HepG2 (cell line): ENCODE measurements at regions not wholly inside any gene's neighbourhood (a gene's known extent, or its start where the extent isn't known, plus 50 kb on each side); places are given as distances from the start of the nearest gene placed in this dataset.

Experiments used
- ATAC-seq: fragments of 200-7000 bp; cut with Tn5 transposase; 3 replicates; pipeline ENCODE4 v1.9.1; 2020; ENCODE audit warnings: mild to moderate bottlenecking, moderate library complexity
- BruUV-seq: library from RNA; stranded (reverse); fragments of 400-500 nt; replicated peaks from 2 replicates; lab custom pipeline; 2021; lab: Mats Ljungman, UMichigan
- CTCF ChIA-PET: fragments of 300-600 bp; formaldehyde crosslinking; extraction: SDS; loops from one replicate; lab custom pipeline; 2021; ENCODE audit warnings: low total read pairs, inconsistent platforms, low intra/inter-chr PET ratio; lab: Yijun Ruan, JAX
- POLR2A ChIA-PET: fragments of 350-600 bp; sonication (Branson Sonifier 250); formaldehyde crosslinking; loops from one replicate; lab custom pipeline; 2020; ENCODE audit warnings: antibody characterized with exemption, inconsistent platforms; lab: Yijun Ruan, JAX
- DNase-seq: peaks from one replicate; pipeline ENCODE4 v3.0.0-alpha.2; 2015; ENCODE audit warnings: low spot score
- FAIRE-seq: peaks from 3 replicates; lab custom pipeline; 2011; peaks lifted over from hg19 to GRCh38; lab: Jason Lieb, UNC
- H2AFZ ChIP-seq: one replicate; pipeline ENCODE4 v1.6.1; 2011; ENCODE audit warnings: low read length, inconsistent platforms
- H3K27ac ChIP-seq: fragments of 300-600 bp; 3 replicates; pipeline ENCODE4 v1.8.0; 2011; ENCODE audit warnings: mixed run types, mild to moderate bottlenecking, mixed read lengths, low read length, inconsistent platforms; ENCODE audit not compliant: insufficient read depth; ENCODE audit errors: extremely low read length
- H3K27me3 ChIP-seq, 2 experiments: fragments of 200-600 bp in 1 of 2; 2 replicates in 1 of 2; 3 replicates in 1 of 2; pipeline versions ENCODE4 v1.6.0 to v1.8.0; 2011; ENCODE audit warnings: low read length in 2 of 2, mild to moderate bottlenecking in 2 of 2, moderate library complexity in 2 of 2, inconsistent platforms in 1 of 2; ENCODE audit not compliant: insufficient read depth in 2 of 2, control insufficient read depth in 1 of 2
- H3K36me3 ChIP-seq, 2 experiments: fragments of 200-600 bp in 1 of 2; replicated peaks in 1 of 2; 2 replicates in 1 of 2; 3 replicates in 1 of 2; pipeline versions ENCODE4 v1.5.1 to v1.8.0; 2011; ENCODE audit warnings: low read length in 2 of 2, inconsistent platforms in 1 of 2; ENCODE audit not compliant: insufficient read depth in 2 of 2, control insufficient read depth in 1 of 2
- H3K4me1 ChIP-seq: 2 replicates; pipeline ENCODE4 v1.5.1; 2012; ENCODE audit warnings: low read length, inconsistent platforms; ENCODE audit not compliant: insufficient read depth
- H3K4me2 ChIP-seq: 2 replicates; pipeline ENCODE4 v1.6.0; 2011; ENCODE audit warnings: low read depth, low read length, inconsistent platforms
- H3K4me3 ChIP-seq, 3 experiments: fragments of 200-600 bp in 1 of 3; sonication (generic), shearing (Covaris generic) in 1 of 3; replicated peaks in 1 of 3; 2 replicates each; pipeline ENCODE4 v1.5.1; 2011 to 2016; ENCODE audit warnings: low read length in 3 of 3, inconsistent platforms in 2 of 3, low read depth in 2 of 3, mild to moderate bottlenecking in 2 of 3, control low read depth in 1 of 3, mixed read lengths in 1 of 3; ENCODE audit not compliant: insufficient read depth in 1 of 3
- H3K79me2 ChIP-seq: one replicate; pipeline ENCODE4 v1.6.1; 2011; ENCODE audit warnings: low read length, inconsistent platforms; ENCODE audit not compliant: insufficient read depth
- H3K9ac ChIP-seq: 2 replicates; pipeline ENCODE4 v1.6.0; 2011; ENCODE audit warnings: mild to moderate bottlenecking, low read depth, low read length, inconsistent platforms; ENCODE audit not compliant: insufficient read depth
- H3K9me3 ChIP-seq: 2 replicates; pipeline ENCODE4 v1.5.1; 2012; ENCODE audit warnings: mild to moderate bottlenecking, low read length
- H4K20me1 ChIP-seq: 2 replicates; pipeline ENCODE4 v1.6.0; 2011; ENCODE audit warnings: inconsistent platforms, mild to moderate bottlenecking, low read length, moderate library complexity; ENCODE audit not compliant: insufficient read depth
- HDAC2 ChIP-seq: sonication (generic); formaldehyde crosslinking; IDR thresholded peaks from 2 replicates; pipeline ENCODE4 v1.4.0; 2020; ENCODE audit warnings: missing genetic modification reagents
- SALL2 ChIP-seq: sonication (generic); formaldehyde crosslinking; IDR thresholded peaks from 2 replicates; pipeline ENCODE4 v1.8.1; 2023; ENCODE audit warnings: mild to moderate bottlenecking, missing genetic modification reagents, inconsistent platforms
- ZBTB46 ChIP-seq: sonication (generic); formaldehyde crosslinking; IDR thresholded peaks from 2 replicates; pipeline ENCODE4 v1.4.0; 2020; ENCODE audit warnings: mild to moderate bottlenecking, missing genetic modification reagents, borderline replicate concordance
- ZNF180 ChIP-seq: sonication (generic); formaldehyde crosslinking; IDR thresholded peaks from 2 replicates; pipeline ENCODE4 v1.4.0; 2020; ENCODE audit warnings: low read depth, missing genetic modification reagents, borderline replicate concordance
- ZNF512B ChIP-seq: sonication (generic); formaldehyde crosslinking; IDR thresholded peaks from 2 replicates; pipeline ENCODE4 v1.5.1; 2020; ENCODE audit warnings: missing genetic modification reagents, mild to moderate bottlenecking, borderline replicate concordance
- ZNF768 ChIP-seq: sonication (generic); formaldehyde crosslinking; IDR thresholded peaks from 2 replicates; pipeline ENCODE4 v1.4.0; 2020; ENCODE audit warnings: missing genetic modification reagents
- WGBS: methylation state at CpG from one replicate; pipeline ENCODE4 v1.1.6; 2017; ENCODE audit warnings: low lambda C conversion rate; 5-methylcytosine and 5-hydroxymethylcytosine counted together
- in situ Hi-C: cut with HindIII; loops from 2 replicates; pipeline ENCODE4 v1.10.0; 2017; ENCODE audit warnings: low pct_unique_long_range_greater_than_20kb; ENCODE audit not compliant: extremely low pct_ligation_motif_present
- intact Hi-C: fragments of 100-400 bp; cut with micrococcal nuclease; formaldehyde crosslinking; loops from one replicate; pipeline ENCODE4 v1.10.0; 2022; ENCODE audit not compliant: unreplicated experiment

GRCh38 chr9:134541097-134541747 lies 100.4 kb upstream of the COL5A1 start:
- ChIA-PET CTCF (no interaction called here), POLR2A (no interaction called here)
- Histone ChIP-seq H3K79me2 (no peaks in the 10 kb centered on the region), H3K4me1 (no peaks in the 10 kb centered on the region), H4K20me1 (no peaks in the 10 kb centered on the region), H3K4me3 (no peak overlapping the region), H3K36me3 (no peaks in the 10 kb centered on the region), H3K4me2 (no peak overlapping the region), H3K27ac (no peak overlapping the region), H3K9me3 (no peaks in the 10 kb centered on the region), H3K27me3 (peaks cover 14 to 82% of the 10 kb centered on the region in 2 experiments), H2AFZ (no peak overlapping the region), H3K9ac (no peak overlapping the region)
- TF ChIP-seq ZNF180 (CRISPR knock-in tag), result no peak
- TF ChIP-seq ZBTB46 (CRISPR knock-in tag), result no peak
- no peak for TF ChIP-seq HDAC2
- no peak for TF ChIP-seq ZNF512B (CRISPR knock-in tag)
- peak; percentile 90 for TF ChIP-seq ZNF768 (CRISPR knock-in tag)
- no peak for TF ChIP-seq SALL2 (CRISPR knock-in tag)
- 28% methylated on average over 9 of the region's 24 CpGs for WGBS
- BruUV-seq, result no TSS peak
- intact Hi-C loops, result no loop called here
- no peak for ATAC-seq
- DNase-seq, result no peak
- no peak for FAIRE-seq
- in situ Hi-C loops, result no loop called here
